HUES48 (cell line): ENCODE measurements at regions not wholly inside any gene's neighbourhood (a gene's known extent, or its start where the extent isn't known, plus 50 kb on each side); places are given as distances from the start of the nearest gene placed in this dataset.
"Not testable (repeated sequence)": the region's sequence is repeated elsewhere in the genome, so short reads cannot be mapped to it uniquely, and the experiment has no call there.

Source experiments
- H3K27ac ChIP-seq: one replicate; pipeline ENCODE4 v1.7.0; 2013; ENCODE audit warnings: low read depth, low read length, inconsistent platforms
- H3K27me3 ChIP-seq: 2 replicates; pipeline ENCODE4 v1.6.1; 2013; ENCODE audit warnings: mild to moderate bottlenecking, low read length; ENCODE audit not compliant: control insufficient read depth, insufficient read depth
- H3K36me3 ChIP-seq: 2 replicates; pipeline ENCODE4 v1.6.1; 2013; ENCODE audit warnings: low read length; ENCODE audit not compliant: control insufficient read depth, insufficient read depth
- H3K4me1 ChIP-seq: 2 replicates; pipeline ENCODE4 v1.6.1; 2013; ENCODE audit warnings: mild to moderate bottlenecking, low read length; ENCODE audit not compliant: control insufficient read depth, insufficient read depth
- H3K4me3 ChIP-seq: 2 replicates; pipeline ENCODE4 v1.5.1; 2013; ENCODE audit warnings: mild to moderate bottlenecking, low read depth, low read length
- H3K9ac ChIP-seq: 2 replicates; pipeline ENCODE4 v1.6.1; 2013; ENCODE audit warnings: mild to moderate bottlenecking, low read depth, low read length, moderate library complexity
- H3K9me3 ChIP-seq: 2 replicates; pipeline ENCODE4 v1.6.1; 2013; ENCODE audit warnings: low read length; ENCODE audit not compliant: control insufficient read depth, insufficient read depth

DNA sequence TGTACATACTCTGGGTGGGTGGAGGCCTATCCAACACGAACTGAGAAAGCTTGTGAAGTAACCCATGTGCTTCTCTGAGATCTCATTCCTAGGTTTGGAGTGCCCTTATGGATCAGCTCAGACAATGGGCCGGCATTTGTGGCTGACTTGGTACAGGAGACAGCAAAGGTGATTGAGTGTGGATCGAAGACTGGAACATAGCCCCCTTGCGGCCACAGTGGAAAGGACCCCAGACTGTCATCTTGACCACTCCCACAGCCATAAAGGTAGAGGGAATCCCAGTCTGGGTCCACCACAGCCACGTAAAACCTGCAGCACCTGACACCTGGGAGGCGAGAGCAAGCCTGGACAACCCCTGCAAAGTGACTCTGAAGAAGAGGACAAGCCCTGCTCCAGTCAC is 598.0 kb upstream of the AADAT start:
- H3K4me1 ChIP-seq = peaks cover 17% of the 10 kb centered on the region
- H3K36me3 ChIP-seq = no peaks in the 10 kb centered on the region
- no peaks in the 10 kb centered on the region for H3K27me3 ChIP-seq
- no peak overlapping the region for H3K9ac ChIP-seq
- no peak overlapping the region for H3K4me3 ChIP-seq
- no peaks in the 10 kb centered on the region for H3K9me3 ChIP-seq
- H3K27ac ChIP-seq = no peak overlapping the region

DNA sequence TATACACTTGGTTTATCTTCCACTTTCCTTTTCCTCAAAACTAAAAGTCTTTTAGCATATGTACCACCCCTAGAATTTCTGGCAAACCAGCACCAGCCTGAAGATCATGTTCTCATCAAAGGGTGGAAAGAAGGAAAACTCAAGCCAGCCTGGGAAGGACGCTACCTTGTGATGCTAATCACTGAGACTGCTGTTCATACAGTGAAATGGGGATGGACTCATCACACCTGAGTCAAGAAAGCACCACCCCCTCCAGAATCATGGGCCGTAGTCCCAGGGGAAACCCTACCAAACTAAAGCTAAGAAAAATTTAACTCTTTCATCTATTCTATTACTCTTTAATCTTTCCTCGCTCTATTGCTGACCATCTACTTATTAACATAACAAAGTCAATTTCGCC is 595.9 kb upstream of the AADAT start:
- not testable (repeated sequence) for H3K4me3 ChIP-seq, H3K27me3 ChIP-seq, H3K9ac ChIP-seq, H3K36me3 ChIP-seq, H3K9me3 ChIP-seq, H3K27ac ChIP-seq
- peaks cover 21% of the 10 kb centered on the region for H3K4me1 ChIP-seq

DNA sequence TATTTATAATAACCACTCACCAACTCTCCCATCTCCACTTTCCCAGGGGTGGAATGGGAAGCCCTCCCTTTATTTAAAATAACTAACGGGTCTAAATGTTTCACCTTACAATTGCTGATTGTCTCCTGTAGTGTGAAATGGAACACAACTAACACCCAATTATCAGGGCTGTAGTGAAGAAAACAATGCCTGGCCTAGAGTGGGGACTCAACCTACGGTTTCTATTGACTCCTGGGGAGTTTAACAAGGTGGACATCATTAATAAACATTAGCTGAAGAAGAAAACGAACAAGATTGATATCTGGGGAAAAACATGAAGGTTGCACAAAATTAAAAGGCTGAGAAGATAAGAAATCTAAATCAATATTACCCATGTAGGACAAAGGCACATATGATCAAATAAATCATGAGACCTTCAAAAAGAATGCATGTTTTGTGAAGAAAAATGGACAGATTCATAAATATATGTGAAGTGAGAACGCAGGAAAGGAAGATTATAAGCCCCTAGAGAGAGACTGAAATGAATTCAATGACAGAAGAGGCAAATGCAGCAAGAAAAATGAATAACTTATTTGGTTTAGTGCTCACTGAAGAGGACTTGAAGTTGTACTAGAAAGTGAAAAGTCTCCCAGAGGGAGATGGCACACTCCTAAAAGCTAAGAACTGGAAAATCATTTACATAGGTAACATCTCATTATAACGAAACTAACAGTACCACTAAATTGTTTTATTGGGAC is 593.0 kb upstream of the AADAT start:
- H3K9me3 ChIP-seq = no peaks in the 10 kb centered on the region
- no peak overlapping the region for H3K4me3 ChIP-seq
- H3K27ac ChIP-seq = peak overlapping the region; percentile 90
- no peaks in the 10 kb centered on the region for H3K27me3 ChIP-seq
- peaks cover 21% of the 10 kb centered on the region for H3K4me1 ChIP-seq
- no peak overlapping the region for H3K9ac ChIP-seq
- H3K36me3 ChIP-seq = no peaks in the 10 kb centered on the region

DNA sequence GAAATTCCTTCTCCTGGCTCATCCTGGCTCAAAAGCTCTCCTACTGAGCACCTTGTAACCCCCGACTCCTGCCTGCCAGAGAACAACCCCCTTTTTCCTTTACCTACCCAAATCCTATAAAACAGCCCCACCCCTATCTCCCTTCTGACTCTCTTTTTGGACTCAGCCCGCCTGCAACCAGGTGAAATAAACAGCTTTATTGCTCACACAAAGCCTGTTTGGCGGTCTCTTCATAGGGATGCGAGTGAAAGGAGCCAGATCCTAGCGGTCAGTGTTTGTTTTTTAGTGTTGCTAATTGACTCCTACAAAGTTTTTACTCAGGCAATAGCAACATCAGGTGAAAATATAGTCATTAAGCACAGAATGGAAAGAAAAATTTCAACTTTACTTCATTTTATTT is 592.3 kb upstream of the AADAT start:
- H3K36me3 ChIP-seq, H3K9ac ChIP-seq, H3K9me3 ChIP-seq, H3K4me3 ChIP-seq, H3K27me3 ChIP-seq: not testable (repeated sequence)
- H3K4me1 ChIP-seq = peaks cover 21% of the 10 kb centered on the region
- peak overlapping the region; percentile 90 for H3K27ac ChIP-seq

DNA sequence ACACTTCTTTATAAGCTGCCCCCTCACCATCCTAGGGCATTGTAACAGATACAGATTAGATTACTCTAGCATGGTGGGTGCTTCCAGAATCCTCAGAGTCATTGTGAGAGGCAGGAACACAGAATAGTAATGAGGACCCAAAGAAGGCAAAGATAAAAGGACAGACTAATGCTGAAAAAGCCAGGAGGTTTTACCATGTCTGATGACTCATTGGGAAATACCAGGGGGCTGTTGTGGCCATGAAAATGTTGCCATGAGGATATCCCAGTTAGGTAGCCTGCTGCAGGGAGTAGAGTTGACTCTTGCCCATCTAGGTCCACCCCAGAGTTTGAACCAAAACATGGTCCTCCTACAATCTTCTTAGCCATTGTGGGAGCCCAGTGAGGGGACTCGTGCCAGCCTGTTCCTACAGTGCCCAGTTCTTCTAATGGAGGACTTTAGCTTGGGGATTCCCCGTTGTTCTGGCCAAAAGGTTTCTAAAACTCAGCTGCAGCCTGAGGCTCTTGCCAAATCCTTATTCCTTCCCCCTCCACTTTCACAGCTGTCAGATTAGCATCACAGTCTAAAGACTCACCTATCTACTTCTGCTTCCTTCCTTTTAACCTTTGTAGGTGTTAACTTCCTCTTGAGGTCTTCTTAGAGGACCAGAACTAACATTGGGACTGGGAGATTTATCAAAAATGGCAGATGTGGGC is 586.0 kb upstream of the AADAT start:
- Histone ChIP-seq H3K9ac (no peak overlapping the region), H3K27me3 (no peaks in the 10 kb centered on the region), H3K4me1 (no peaks in the 10 kb centered on the region), H3K36me3 (no peaks in the 10 kb centered on the region), H3K9me3 (peaks cover 6% of the 10 kb centered on the region), H3K4me3 (no peak overlapping the region), H3K27ac (peak overlapping the region; percentile 14)

DNA sequence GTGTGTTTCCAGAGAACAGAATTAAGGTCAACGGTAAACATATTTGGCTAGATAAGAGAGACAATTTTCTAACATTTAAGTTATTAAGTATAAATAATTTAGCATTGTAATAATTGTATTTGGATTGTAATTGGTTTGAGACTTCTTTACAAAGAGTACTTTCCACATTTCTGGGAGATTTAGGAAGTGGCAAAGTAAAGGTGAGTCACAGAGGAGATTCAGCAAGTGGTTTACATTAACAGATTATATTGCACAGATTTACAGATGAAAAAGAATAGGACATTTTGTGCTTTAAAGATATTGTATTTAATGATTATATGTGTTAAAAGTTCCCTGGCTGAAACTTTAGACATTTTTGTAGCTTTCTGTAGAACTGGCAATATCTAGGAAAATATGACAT is 584.4 kb upstream of the AADAT start:
- Histone ChIP-seq H3K27ac (no peak overlapping the region), H3K27me3 (no peaks in the 10 kb centered on the region), H3K4me3 (no peak overlapping the region), H3K9ac (no peak overlapping the region), H3K4me1 (no peaks in the 10 kb centered on the region), H3K36me3 (no peaks in the 10 kb centered on the region), H3K9me3 (peaks cover 6% of the 10 kb centered on the region)

DNA sequence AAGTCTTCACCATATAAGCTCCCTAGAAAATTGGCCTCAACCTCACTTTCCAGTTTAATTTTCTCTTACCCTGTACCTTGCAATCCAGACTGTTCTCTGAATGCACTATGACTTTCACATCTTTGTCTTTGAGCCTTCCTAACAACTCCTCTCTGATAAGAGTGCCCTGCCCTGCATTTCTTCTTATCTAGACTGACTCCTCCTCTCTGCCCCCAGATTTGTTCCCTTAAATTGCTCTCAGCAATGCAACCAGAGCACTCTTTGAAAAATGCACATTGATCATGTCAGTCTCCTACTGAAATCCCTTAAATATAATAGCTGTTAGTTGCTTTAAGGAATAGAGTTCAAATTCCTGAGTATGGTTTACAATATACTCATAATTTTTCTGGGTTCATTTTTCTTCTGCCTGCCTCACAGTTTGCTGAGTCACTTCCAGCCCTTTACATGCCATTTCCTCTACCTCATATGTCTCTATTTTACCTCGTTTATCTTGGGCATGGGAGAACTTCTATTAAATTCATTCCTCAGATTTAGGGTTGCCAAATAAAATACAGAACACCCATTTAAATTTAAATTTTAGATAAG is 582.7 kb upstream of the AADAT start:
- H3K9me3 ChIP-seq = peaks cover 6% of the 10 kb centered on the region
- H3K27ac ChIP-seq = no peak overlapping the region
- no peaks in the 10 kb centered on the region for H3K4me1 ChIP-seq
- H3K27me3 ChIP-seq = no peaks in the 10 kb centered on the region
- no peak overlapping the region for H3K9ac ChIP-seq
- no peaks in the 10 kb centered on the region for H3K36me3 ChIP-seq
- no peak overlapping the region for H3K4me3 ChIP-seq

DNA sequence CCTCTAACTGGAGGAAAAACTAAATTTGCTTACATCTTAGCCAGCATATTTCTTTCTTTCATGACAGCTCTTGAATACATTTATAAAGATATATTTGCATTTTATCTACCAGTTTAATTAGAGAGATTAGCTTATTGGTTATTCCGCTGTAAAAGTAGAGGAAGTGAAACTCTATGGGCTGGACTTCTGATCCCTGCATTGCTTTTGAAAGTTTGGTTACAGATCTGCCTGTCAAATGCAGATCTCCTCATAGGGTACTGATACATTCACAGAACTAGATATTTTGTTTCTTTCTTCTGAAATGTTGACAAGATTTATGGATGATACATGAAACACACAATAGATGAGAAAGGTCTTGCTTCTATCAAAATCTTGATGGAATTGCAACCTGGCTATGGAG is 581.4 kb upstream of the AADAT start:
- H3K4me3 ChIP-seq = no peak overlapping the region
- H3K9ac ChIP-seq = no peak overlapping the region
- H3K9me3 ChIP-seq = no peaks in the 10 kb centered on the region
- no peak overlapping the region for H3K27ac ChIP-seq
- no peaks in the 10 kb centered on the region for H3K36me3 ChIP-seq
- H3K27me3 ChIP-seq = no peaks in the 10 kb centered on the region
- no peaks in the 10 kb centered on the region for H3K4me1 ChIP-seq

DNA sequence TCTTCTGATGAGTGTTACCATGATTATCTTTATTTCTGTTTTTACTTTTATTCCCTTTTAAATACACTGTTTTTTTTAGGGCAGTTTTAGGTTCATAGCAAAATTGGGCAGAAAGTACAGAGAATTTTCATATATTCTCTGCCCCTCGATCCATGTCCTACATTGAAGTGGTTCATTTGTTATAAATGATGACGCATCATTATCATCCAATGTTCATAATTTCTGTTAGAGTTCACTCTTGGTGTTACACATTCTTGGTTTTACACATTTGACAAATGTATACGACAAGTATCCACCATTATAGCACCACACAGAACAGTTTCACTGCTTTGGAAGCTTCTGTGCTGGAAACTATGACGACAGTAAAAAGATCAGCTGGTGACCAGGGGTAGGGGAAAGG is 578.1 kb upstream of the AADAT start:
- Histone ChIP-seq H3K36me3 (no peaks in the 10 kb centered on the region), H3K4me1 (no peaks in the 10 kb centered on the region), H3K27me3 (no peaks in the 10 kb centered on the region), H3K9me3 (no peaks in the 10 kb centered on the region), H3K9ac (no peak overlapping the region), H3K4me3 (no peak overlapping the region), H3K27ac (no peak overlapping the region)

DNA sequence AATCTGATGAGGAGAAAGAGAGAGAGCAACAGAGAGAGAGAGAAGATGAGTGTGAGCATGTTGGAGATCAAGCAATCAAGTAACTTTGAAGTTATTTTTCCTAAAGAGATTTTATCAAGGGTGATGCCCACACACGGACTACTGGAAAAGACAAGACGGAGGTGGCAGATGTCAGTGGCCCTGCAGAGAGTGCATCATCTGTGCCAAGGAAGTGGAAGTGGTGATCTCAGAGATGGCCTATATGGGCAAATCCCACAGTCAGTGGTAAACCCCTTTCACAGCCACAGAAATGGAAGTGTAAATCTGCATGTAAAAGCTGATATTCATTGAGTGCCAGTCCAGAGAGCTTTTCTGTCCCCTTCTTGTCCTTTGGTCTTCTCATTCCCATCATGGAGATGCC is 577.2 kb upstream of the AADAT start:
- no peak overlapping the region for H3K9ac ChIP-seq
- H3K4me3 ChIP-seq = no peak overlapping the region
- H3K36me3 ChIP-seq = no peaks in the 10 kb centered on the region
- no peaks in the 10 kb centered on the region for H3K9me3 ChIP-seq
- no peaks in the 10 kb centered on the region for H3K27me3 ChIP-seq
- 0 out of 2 replicates have a peak, but pooled peaks cover 4% of the 10 kb centered on the region for H3K4me1 ChIP-seq
- H3K27ac ChIP-seq = no peak overlapping the region

DNA sequence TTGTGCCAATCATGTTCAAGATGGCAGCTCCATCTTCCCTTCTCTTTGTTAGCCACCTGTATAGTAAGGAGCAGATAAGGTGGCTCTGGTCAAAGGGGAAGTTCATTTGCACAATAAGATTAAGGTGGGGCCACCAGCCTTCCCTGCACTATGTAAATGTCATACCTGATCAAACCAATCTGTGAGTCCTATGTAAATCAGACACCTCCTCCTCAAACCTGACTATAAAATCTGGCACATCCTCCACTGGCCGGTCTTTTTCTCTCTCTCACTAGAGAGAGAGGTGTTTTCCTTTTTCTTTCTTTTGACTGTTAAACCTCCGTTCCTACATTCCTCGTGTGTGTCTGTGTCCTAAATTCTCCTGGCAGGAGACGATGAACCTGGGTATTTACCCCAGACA is 572.5 kb upstream of the AADAT start:
- H3K4me1 ChIP-seq = 0 out of 2 replicates have a peak, but pooled peaks cover 4% of the 10 kb centered on the region
- no peak overlapping the region for H3K9ac ChIP-seq
- H3K9me3 ChIP-seq = no peaks in the 10 kb centered on the region

More for the DNA sequence above, 572.5 kb upstream of the AADAT start:
- Histone ChIP-seq H3K4me3 (no peak overlapping the region), H3K36me3 (no peaks in the 10 kb centered on the region), H3K27me3 (no peaks in the 10 kb centered on the region), H3K27ac (no peak overlapping the region)
